PC-9 (cell line): ENCODE measurements at regions not wholly inside any gene's neighbourhood (a gene's known extent, or its start where the extent isn't known, plus 50 kb on each side); places are given as distances from the start of the nearest gene placed in this dataset.

Experiments
- EZH2 ChIP-seq: fragments of 200-600 bp; sonication (generic); IDR thresholded peaks from 2 replicates; pipeline ENCODE4 v1.8.0; 2017; ENCODE audit warnings: antibody characterized with exemption, low read depth
- TF ChIP-seq, protein P1 (sequence below): fragments of 200-600 bp; sonication (generic); conservative IDR thresholded peaks from 2 replicates; pipeline ENCODE4 v1.6.1; 2017; ENCODE audit warnings: mixed run types, antibody characterized with exemption, mild to moderate bottlenecking, moderate library complexity

DNA sequence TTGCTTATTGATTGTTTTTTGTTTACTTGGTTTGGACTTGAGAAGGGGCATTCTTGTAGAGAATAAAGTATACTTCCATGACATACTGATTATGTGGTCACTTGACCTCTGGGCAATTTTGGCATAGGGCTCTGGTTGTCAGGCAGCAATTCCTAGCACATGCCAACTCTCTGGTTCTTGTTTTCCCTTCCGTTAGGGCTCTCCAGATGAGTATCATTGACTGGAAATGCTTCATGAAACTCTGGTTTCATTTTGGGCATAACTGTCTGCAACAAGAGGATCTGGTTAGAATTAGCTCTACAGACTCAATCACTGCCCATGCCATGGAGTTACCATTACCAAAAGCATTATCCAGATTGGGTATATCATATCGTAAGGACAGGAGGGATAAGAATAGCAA is 1057.9 kb downstream of the FAT4 start:
- TF ChIP-seq, protein P1, sequence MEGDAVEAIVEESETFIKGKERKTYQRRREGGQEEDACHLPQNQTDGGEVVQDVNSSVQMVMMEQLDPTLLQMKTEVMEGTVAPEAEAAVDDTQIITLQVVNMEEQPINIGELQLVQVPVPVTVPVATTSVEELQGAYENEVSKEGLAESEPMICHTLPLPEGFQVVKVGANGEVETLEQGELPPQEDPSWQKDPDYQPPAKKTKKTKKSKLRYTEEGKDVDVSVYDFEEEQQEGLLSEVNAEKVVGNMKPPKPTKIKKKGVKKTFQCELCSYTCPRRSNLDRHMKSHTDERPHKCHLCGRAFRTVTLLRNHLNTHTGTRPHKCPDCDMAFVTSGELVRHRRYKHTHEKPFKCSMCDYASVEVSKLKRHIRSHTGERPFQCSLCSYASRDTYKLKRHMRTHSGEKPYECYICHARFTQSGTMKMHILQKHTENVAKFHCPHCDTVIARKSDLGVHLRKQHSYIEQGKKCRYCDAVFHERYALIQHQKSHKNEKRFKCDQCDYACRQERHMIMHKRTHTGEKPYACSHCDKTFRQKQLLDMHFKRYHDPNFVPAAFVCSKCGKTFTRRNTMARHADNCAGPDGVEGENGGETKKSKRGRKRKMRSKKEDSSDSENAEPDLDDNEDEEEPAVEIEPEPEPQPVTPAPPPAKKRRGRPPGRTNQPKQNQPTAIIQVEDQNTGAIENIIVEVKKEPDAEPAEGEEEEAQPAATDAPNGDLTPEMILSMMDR, result no peak
- no peak for TF ChIP-seq EZH2
